T-helper 22 cell (primary cell): ENCODE measurements at regions not wholly inside any gene's neighbourhood (a gene's known extent, or its start where the extent isn't known, plus 50 kb on each side); places are given as distances from the start of the nearest gene placed in this dataset.
"Not testable (repeated sequence)": the region's sequence is repeated elsewhere in the genome, so short reads cannot be mapped to it uniquely, and the experiment has no call there.

Experiments used
- DNase-seq: peaks from one replicate; pipeline ENCODE4 v3.0.0-alpha.2; 2020; ENCODE audit warnings: low read depth

DNA sequence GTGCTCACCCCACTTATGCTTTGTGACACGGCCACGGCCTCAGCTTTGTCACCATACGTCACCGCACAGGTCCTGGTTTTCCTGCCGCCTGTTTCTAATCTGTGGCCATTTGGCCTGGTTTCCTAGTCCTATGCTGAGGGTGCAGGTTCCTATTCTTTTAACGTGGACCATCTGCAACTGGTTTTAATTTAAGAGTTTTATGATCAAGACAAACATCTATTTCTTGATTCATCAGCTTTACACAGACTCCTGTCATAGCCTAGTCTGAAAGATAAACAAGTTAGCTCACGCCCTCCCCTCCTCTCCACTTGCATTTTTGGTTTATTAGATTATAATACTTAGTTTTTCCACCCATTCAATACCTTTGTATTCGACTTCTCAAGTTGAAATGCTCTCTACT lies 97.5 kb upstream of the RPS6KA2 start:
- no peak for DNase-seq

DNA sequence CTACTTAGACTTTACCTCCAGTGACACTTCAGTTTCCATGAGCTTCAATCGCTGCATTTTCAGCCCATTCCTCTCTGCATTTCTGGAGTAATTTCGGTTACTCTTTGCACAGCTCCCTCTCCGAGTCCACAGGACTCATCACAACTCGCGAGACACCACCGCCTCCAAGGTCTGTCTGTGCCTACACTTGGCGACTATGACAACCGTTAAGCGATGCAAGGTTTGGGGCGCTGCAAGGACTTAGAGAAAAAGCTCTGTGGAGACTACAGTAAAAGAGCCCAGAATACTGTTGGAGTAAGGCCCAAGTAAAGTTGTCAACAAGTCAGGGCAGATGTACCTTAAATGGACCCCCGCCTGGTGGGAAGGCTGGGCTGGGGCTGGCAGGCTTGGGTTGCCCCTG lies 95.7 kb upstream of the RPS6KA2 start:
- no peak for DNase-seq

DNA sequence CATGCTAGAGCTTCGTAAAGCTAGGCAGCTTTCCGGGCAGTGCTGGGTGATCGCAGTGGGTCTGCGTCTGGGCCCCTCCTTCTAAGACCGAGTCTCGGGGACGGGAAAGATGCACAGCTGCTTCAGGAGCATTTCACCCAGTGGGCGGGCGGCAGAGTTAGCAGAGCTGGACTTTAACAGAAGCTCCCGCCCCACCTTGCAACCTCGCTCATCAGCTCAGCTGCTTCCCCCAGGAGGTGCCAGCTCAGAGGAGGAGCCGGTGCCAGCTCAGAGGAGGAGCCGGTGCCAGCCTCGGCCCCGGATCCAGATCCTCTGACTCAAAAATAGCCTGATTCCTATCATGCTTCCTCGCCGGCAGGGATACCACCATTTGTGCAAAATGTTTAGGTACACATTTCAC lies 94.5 kb upstream of the RPS6KA2 start:
- DNase-seq = no peak

DNA sequence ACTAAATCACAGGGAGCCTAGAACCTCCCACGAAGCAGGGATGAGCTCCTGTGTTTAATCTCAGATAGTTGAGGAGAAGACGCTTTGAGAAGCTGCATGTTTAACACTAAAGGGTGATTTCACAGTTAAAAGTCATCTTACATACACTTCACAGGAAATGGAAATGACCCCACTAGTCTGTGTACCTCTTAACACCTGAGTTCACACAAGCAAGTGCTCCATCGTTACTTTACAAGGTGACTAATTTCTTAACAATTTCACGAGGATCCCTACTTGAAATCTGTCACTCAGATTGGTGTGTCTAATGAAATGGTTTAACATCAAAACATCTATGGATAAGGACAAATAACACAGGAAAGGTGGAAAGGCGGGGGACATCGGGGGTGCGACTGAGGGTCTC lies 93.8 kb upstream of the RPS6KA2 start:
- DNase-seq = no peak

DNA sequence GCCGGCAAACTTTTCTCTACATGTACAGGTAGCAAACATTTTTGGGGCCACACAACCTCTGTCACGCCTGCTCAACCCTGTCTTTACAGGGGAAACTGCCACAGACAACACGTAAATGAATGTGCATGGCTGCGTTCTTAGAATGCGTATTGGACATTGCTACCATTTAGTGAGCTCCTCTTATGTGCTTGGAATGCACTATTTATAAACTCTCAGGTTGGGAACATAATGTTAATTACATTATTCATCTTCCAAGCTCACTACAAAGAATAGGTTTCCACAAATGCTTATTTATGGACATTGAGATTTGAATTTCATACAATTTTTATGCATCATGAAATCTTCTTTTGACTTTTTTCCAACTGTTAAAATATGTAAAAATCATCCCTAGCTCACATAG lies 92.0 kb upstream of the RPS6KA2 start:
- DNase-seq = no peak

DNA sequence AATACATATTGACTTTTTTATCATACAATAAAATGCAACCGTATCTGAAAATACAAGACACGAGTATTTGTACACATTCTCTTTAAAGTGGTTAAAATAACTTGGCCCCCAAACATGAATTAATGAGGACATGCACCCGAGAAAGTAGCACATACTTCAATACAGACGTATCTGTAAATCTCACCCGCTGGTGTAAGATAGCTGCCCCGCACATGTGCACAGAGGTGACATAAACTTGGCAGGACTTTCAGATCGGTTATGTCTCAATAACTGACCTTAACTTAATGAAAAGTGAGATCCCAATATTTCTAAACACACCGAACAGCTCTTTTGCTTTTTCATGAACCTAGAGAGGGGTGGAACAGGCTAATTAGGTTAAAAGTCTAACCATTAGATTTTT lies 91.5 kb upstream of the RPS6KA2 start:
- no peak for DNase-seq

DNA sequence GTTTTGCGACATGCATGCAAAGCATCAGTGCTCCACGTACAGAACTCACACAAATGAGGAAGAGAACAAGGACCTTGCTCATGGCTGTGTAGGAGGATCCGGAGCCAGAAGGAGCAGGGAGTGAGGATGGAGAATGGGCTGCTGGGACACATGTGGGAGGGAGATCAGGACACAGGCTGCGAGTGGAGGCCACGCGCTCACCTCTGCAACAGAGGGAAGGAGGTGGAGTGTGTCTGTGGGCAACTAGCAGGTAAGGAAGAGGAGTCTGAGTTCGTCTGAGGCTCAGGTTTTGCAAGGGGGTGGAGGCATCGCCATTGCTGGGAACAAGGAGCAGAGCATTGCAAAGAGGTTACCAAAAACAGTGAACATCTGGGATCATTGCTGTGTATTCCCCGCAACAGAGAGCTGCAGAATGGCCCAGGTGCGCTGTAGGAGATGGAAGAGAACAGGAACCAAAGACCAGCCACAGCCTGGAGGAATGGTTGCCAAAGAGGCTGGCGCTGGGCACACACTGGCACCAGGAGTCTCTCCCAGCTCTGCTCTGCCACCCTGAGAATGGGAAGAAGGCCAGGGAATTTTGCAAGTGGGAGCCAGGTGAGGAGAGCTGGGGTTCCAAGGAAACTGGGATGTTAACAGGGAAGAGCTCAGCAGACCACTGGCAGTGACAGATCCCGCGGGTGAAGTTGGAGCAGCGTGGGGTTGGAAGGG lies 90.0 kb upstream of the RPS6KA2 start:
- DNase-seq = no peak

DNA sequence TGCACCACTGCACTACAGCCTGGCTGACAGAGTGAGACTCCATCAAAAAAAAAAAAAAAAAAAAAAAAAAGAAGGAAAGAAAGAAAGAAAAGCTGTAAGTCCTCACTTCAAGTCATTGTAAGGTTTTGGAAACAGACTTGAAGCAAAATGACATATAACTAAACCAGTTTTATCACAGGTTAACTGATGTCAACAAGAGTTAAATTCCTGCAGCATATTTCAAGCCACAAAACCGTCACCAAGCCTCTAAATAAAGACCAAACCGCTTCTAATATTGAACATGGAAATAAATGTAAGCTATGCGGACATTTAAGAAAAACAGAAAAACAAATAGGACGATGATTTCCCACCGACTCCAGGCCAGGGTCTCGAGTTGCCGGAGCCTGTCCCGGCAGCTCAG lies 88.9 kb upstream of the RPS6KA2 start:
- DNase-seq = no peak

DNA sequence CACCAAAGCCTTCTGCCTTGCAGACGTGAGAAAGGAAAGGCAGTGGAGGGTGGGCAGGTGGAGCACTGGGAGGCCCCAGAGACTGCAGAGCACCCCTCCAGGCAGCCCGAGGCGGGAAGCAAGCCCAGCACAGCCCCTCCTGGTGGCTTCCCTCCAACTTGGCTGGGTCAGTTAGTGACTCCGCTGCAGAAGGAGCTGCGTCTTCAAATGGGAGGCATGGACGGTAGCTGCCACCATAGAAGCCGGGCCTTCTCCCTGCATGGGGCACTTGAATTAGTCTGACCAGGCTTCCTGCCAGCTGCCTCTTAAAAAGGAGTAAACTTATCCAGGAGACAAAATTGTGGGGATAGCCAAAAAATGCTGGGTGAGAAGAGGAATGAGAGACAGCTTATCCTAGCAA lies 88.0 kb upstream of the RPS6KA2 start:
- no peak for DNase-seq

DNA sequence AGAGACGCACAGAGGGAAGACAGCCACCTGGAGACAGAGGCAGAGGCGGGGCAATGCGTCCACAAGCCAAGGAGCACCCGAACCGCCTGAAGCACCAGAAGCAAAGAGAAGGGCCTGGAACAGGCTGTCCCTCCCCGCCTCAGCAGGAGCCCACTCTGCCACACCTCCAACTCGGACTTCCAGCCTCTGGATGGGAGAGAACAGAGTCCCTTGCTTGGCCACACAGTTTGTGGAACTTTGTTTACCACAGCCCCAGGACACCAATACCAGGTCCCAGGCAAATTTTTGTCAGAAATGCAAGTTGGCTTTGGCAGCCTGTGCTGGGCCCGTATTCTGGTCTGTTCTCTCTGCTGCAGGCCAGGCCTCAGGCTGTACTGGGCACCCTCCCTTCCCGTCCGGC lies 87.5 kb upstream of the RPS6KA2 start:
- no peak for DNase-seq

DNA sequence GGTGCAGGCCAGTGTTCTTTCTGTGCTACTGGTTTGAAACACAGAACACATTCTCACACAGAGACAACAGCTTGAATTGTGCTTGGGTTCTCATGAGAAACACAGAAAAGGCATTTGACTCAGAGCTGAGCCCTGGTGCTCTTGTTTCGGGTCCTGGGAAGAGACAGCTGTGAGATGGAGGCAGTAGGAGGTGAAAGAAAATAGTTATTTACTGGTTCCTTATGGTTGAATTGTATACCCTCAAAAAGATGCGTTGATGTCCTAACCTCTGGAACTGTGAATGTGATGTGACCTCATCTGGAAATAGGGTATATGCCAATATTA lies 87.1 kb upstream of the RPS6KA2 start:
- DNase-seq = no peak

DNA sequence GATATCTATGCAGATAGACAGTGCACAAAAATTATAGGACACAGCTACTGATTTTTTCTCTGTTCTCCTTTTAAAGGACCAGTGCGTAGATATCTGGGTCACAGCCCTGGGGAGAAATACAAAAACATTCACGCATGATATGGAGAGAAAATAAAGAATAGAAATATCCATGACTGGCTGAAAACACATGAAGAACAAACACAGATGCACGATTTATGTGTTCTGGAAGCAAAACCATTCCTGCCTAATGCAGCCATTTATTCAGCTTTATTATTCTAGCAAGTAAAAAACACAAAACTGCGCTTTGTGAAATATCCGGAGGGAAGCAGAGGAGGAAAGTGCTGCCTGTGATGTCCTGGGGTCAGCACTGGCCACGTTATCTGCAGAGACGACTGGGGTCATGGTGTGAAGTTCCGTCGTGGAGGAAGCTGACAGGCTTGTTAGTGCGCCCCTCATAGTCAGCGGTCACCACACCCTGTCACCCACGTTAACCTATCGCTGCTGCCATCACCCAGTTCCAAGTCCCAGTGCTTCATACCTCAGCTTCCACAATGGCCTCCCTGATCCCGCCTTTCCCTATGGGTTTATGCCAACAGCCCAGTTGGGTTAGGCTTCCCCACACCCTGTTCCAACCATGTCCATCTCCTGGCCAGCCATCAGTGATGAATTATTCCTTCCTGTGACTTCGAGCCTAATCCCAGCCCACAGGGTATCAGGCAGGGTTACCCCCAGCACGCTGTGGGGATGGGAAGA lies 86.6 kb upstream of the RPS6KA2 start:
- DNase-seq = no peak

DNA sequence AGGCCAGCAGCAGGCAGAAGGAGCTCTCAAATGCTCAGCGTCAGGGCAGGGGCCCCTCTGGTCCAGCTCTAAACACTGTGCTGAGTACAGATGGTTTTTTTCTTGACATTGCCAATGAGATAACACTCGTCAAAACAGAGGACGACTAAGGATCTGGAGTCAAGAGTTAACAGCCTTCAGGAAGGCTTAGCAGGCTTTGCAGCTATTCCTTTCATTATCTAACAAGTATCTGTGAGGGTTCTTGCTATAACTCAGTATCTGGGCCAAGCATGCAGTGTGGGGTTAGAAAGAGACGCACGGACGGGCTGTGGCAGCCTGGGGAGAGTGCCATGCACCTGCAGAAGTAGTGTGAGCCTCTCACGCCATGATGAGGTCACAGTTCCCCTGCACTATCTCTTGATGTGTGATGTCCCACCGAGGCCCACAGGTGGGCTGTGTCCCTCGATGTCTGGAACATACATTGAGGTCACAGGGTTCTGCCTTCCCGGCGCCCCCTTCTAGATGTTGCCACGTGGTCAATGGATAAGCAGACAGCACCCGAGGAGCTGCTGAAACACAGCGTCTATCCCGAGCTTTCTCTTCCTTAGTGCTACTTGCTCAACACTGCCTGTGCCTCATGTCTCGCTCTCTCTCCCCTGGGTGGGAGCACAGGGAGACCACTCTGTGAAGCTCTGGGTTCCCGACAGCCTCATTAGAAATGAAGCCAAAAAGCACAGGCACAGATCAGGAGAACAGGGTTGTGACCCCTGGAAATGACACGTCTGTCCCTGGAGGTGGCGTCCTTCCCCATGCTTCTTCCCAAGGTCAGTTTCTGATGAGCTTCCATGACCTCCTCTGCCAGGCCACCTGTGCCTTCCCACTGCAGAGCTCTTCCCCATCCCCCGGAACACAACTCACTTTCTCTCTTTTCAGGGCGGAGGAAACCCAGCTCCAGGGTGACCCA lies 85.5 kb upstream of the RPS6KA2 start:
- no peak for DNase-seq

DNA sequence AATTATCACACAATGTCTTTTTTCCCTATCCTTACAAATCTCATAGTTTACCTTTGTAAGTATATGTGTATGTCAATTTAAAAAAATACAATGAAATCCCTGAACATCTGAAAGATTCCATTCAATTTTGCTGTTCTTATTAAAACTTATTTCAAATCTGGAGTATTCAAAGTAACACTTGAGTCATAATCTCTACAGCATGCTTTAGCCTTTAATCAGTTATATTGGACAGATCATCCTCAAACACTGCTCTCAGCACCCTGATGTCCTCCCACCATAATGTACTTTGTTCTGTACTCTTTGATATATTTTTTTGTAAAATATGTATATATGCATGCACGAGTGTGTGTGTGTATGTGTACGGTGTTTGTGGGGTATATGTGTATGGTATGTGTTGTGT lies 83.0 kb upstream of the RPS6KA2 start:
- no peak for DNase-seq

DNA sequence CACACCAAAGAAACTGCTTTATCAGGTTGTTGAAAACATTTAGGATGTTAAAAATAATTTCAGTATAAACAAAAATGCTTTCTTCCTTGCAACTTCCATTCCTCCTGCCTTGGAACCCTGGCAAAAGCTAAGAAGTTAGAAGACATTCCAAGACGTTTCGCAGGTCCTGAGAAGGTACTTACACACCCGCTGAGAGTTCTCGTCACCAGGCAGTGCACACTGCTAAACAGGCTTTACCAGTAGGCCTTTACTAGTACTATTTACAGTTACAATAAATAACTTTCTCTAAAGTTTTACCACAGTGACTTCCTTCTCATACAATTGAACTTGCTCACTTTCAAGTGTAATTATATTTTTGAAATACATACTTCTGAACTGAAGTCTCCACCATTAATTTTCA lies 81.4 kb upstream of the RPS6KA2 start:
- DNase-seq = no peak

DNA sequence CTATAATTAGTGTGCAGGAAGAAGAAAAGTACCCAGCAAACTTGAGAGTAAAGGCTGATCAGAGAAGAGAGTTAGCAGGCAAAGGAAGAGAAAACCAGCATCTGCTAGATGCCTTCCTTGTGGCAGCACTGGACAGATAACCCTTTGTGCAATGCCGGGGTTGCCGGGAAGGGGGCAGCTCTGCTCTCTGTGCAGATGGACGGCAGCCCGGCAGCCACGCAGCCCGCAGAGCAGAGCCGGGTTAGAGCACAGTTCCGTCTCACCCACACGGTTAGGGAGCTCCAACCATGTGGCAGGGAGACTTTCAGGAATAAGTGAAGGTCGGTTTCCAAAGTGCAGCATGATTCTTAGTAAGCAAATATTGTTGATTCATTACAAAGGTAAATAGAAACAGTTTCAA lies 80.0 kb upstream of the RPS6KA2 start:
- DNase-seq = no peak

DNA sequence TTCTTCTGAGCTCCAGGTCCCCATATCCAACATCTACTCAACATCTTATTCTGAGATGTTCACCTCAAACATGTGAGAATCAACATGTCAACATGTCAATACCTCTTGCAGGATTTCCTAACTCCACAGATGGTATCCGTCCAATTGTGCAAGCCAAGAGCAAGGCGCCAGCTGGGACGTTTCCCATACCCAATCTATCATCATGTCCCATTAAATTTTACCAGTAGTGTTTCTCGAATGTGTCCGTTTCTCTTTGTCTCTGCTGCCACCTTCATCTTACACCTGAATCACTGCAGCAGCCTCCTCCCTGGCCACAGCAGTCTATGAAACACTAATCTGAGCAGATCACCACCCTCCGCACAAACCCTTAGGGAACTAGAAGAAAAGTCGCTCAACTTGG lies 78.0 kb upstream of the RPS6KA2 start:
- no peak for DNase-seq

DNA sequence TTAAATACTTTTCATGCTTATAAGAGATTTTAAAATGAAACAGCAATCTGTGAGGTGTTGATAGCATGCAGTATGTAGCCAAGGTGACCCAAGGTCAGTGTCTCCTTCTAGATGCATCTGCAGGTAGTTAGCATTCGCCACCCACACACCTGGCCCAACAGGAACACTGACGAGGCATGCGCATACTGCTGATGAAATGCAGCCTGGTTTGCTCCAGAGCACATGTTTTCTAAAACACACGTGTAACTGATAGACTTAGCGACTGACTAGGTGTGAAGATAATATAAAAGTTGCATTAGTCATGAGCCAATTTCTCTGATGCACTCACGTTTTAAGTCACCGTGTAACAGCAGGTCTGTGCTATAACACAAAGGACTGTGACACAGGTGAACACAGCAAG lies 77.1 kb upstream of the RPS6KA2 start:
- DNase-seq = no peak

DNA sequence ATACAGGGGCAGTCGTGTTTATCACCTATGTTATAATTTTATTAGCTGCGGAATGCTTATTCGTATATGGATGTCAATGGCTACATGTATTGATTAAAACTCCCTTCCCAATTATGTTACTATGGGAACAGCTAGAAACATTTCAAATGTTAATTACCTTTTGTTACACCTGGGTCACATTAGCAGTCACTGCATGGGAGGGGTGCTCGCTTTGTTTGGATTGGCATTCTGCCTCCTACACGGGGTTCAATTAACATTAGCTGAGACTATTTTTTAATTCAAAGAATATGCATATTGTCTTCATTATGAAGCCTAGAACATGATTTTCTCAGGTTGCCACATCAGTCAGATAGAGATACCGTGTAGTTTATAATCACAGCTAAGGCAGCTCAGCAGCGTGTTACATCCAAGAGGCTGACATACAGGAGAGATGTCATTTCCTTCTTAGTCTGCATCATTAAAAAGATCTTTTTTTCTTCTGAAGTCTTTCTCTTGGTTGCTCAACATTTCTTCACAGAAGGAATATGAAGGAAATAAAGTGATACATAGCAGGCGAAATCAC lies 76.2 kb upstream of the RPS6KA2 start:
- DNase-seq = no peak

DNA sequence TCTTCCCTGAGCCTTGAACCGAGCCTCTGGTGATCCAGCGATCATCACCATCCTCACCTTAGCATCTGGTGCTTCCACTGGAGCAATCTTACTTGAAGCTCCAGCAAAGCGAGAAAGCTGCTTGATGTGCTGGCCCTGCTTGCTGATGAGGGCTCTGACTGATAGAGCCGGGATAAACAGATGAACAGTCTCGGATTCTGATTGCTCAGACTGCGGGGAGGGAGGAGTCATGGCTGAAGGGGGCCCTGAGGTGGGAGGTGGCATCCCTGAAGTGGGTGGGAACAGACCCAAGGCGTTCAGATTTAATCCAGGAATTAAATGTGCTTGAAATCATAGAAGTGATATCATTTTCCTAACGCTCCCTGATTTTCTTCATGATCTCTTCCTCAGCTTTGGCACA lies 74.4 kb upstream of the RPS6KA2 start:
- not testable (repeated sequence) for DNase-seq

DNA sequence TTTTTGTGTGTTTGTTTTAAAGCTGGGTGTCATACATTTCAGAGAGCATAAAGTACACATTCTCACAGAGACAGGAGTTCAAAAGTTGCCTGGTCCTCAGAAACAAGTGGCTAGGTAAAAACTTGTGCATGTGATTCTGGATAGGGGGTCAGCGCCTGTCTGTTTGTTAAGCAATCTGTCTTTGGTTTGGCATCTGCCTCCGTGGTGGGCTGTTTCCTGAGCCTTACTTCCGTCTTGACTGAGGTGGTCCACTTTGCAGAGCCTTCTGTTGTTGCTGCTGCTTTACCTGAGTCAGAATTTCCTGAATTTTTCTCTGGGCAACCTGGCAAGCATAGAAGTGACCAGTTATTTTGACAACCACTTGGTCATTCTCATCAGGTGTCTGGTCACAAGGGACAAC lies 73.8 kb upstream of the RPS6KA2 start:
- DNase-seq = not testable (repeated sequence)

DNA sequence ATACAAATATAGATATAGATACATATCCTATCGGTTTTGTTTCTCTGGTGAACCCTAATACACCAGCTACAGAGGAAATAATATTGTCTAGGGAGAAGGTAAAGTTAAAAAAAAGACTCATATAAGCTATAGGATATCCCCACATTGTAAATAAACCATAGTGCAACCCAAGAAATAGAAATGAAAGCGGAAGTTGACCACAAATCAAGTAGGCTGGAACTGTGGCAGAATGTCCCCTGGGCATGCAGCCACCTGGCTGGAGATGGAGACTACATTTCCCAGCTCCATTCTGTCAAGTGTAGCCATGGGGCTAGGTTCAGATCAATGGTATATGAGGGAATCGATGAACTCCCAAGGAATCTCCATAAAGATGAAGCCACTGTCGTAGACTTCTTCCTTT lies 70.1 kb upstream of the RPS6KA2 start:
- DNase-seq = no peak

DNA sequence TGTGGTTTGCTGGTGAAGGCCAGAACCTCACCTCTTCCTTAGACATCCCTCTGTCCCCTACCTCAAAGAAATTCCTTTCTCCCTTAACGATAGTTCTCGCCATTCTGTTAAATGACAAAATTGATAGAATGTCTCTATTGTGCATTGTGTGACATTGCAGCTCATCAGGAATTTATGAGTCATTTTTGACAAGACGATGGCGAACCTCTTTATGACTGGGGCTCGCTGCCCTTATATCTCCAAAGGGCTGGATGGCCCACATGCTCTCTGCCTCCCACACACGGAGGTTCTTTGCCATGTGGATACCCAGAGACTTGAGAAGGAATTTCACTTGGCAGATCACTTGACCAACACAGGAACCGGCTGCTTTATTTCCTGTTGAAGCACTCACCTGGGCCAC lies 66.8 kb upstream of the RPS6KA2 start:
- DNase-seq = no peak
